ENCODE measurements at regions not wholly inside any gene's neighbourhood (a gene's known extent, or its start where the extent isn't known, plus 50 kb on each side); places are given as distances from the start of the nearest gene placed in this dataset.

DNA sequence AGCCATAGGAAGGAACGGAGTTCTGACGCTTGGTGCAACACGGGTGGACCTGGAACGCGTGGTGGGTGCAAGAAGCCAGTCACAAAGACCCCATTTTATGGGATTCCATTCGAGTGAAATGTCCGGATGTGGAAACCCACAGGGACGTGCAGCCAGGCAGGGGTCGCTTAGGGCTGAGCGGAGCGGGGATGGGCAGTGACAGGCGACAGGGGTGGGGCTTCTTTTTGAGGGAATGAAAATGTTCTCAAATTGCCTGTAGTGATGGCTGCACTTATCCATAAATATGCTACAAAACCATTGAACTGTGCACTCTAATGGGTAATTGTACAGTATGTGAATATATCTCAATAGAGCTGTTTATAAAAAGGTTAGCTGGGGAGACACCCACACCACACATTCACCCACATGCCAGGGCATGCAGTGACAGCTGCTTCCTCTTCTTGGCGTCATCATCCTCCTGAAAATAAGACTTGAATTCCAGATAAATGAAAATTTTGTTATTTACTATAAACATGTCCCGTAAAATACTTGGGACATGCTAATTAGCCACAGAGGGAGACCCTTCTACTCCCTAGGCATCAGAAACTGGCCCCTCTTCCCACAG, 71.3 kb upstream of the OLFM1 start:
- ATAC-seq = no peak
- DNase-seq = no peak
- Histone ChIP-seq H3K4me3 (no peak overlapping the region), H3K4me1 (ENCODE audit: low read depth) (no peaks in the 10 kb centered on the region), H3K9me3 (no peaks in the 10 kb centered on the region), H3K36me3 (ENCODE audit: low read depth) (no peaks in the 10 kb centered on the region)
- intact Hi-C loops (cut with DNase I, micrococcal nuclease) = no loop called here
- TF ChIP-seq CTCF (IDR thresholded peaks at IDR 0.05) = no peak

GRCh38 chr9:135016876-135017275, 70.6 kb upstream of the OLFM1 start:
- Histone ChIP-seq H3K9me3 (no peaks in the 10 kb centered on the region), H3K4me1 (ENCODE audit: low read depth) (no peaks in the 10 kb centered on the region), H3K4me3 (no peak overlapping the region), H3K36me3 (ENCODE audit: low read depth) (no peaks in the 10 kb centered on the region)
- ATAC-seq (no peak), DNase-seq (no peak)
- TF ChIP-seq CTCF (IDR thresholded peaks at IDR 0.05) = no peak
- intact Hi-C loops (cut with DNase I, micrococcal nuclease) = no loop called here

GRCh38 chr9:135017899-135018298, 69.6 kb upstream of the OLFM1 start:
- no peaks in the 10 kb centered on the region for H3K4me1 ChIP-seq (ENCODE audit: low read depth)
- TF ChIP-seq CTCF (IDR thresholded peaks at IDR 0.05) = no peak
- intact Hi-C loops (cut with DNase I, micrococcal nuclease) = no loop called here
- no peaks in the 10 kb centered on the region for H3K36me3 ChIP-seq (ENCODE audit: low read depth)
- DNase-seq (no peak), ATAC-seq (no peak)
- no peak overlapping the region for H3K4me3 ChIP-seq
- no peaks in the 10 kb centered on the region for H3K9me3 ChIP-seq

GRCh38 chr9:135018306-135018915, 69.1 kb upstream of the OLFM1 start:
- no peaks in the 10 kb centered on the region for H3K36me3 ChIP-seq (ENCODE audit: low read depth)
- intact Hi-C loops (cut with DNase I, micrococcal nuclease) = no loop called here
- no peak for TF ChIP-seq CTCF (IDR thresholded peaks at IDR 0.05)
- H3K4me3 ChIP-seq = no peak overlapping the region
- no peaks in the 10 kb centered on the region for H3K4me1 ChIP-seq (ENCODE audit: low read depth)
- no peaks in the 10 kb centered on the region for H3K9me3 ChIP-seq
- DNase-seq (no peak), ATAC-seq (no peak)

- H3K36me3 ChIP-seq (ENCODE audit: low read depth) = no peaks in the 10 kb centered on the region
- H3K4me3 ChIP-seq = no peak overlapping the region
- H3K4me1 ChIP-seq (ENCODE audit: low read depth) = no peaks in the 10 kb centered on the region
- intact Hi-C loops (cut with DNase I, micrococcal nuclease) = no loop called here
- no peak for TF ChIP-seq CTCF (IDR thresholded peaks at IDR 0.05)
- DNase-seq = no peak
- ATAC-seq = no peak
- no peaks in the 10 kb centered on the region for H3K9me3 ChIP-seq
These were observed 68.2 kb upstream of the OLFM1 start for GRCh38 chr9:135019224-135019623.

Data from mucosa of descending colon (tissue), 3 donors.